GM18951 (cell line): ENCODE measurements at regions not wholly inside any gene's neighbourhood (a gene's known extent, or its start where the extent isn't known, plus 50 kb on each side); places are given as distances from the start of the nearest gene placed in this dataset.

Experiments used
- POLR2A ChIP-seq: IDR thresholded peaks from 4 replicates; pipeline ENCODE4 v1.6.1; 2011; ENCODE audit warnings: mild to moderate bottlenecking; ENCODE audit not compliant: insufficient read length, insufficient read depth; ENCODE audit errors: extremely low read depth
- in situ Hi-C: fragments of 300-500 bp; cut with MboI; formaldehyde crosslinking; loops from one replicate; pipeline ENCODE4 v1.12.0; 2022; ENCODE audit warnings: low sequenced_read_pairs, mixed read lengths, inconsistent platforms; ENCODE audit not compliant: unreplicated experiment

DNA sequence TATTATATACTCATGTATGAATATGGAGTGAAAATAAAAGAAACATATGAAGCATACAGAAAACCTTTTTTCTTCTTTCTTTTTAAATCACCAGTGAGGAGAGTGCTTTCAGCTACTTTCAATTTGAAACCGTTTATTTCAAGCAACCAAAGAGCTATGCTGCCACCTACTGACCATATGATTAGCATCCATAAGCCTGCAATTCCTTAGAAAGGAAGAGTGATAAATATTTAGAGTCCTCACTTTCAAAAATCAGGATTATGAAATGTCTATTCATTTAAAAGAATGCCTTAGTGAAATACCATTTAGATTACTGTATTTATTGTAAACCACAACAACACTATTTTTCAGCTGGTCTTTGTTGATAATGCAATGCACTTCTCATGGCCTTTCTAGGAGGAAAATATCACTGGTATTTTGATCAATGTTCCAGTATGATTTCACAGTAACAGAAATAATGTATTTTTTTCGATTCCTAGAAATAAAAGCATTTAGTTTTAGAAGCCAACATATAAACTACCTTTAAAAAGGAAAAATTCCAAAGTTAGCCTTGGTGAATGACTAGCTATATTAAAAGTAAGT, 667.6 kb downstream of the PCDH18 start:
- in situ Hi-C loops = no loop called here
- TF ChIP-seq POLR2A = no peak

DNA sequence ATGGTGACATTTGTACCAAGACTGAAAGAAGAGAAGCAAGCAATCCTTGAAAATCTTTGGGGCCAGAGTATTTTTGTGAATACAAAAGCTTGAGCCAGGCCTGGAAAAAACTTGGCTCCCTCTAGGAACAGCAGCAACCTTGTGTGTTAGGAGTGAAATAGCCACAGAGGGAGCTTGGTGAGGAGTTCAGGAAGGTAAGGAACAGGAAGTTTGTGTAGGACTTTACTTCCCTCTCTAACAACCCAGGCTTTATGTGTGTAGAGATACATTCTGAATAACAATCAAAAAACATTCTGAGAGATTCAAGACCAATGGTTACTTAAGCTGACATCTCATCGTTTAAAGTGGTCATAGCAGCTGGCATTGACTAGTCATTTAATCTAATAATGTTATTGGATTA, 668.5 kb downstream of the PCDH18 start:
- in situ Hi-C loops = no loop called here
- no peak for TF ChIP-seq POLR2A

DNA sequence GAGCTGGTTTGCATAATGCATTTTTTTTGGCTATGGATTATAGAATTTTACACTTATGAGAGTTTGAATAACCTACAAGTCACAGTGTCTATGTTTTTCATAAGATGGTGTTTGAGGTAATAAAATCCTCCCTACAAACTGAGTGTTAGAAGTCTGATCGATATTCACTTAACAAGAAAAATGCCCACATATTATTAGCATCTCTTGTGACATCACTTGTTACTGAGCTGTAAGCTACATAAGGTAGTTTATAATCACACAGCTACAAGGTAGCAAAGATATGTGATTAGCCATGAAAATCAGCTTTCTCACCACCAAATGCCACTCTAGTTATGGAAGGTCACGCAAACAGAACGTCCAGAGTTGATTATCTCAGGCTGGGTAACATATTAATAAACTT, 669.6 kb downstream of the PCDH18 start:
- TF ChIP-seq POLR2A = no peak
- in situ Hi-C loops = no loop called here

DNA sequence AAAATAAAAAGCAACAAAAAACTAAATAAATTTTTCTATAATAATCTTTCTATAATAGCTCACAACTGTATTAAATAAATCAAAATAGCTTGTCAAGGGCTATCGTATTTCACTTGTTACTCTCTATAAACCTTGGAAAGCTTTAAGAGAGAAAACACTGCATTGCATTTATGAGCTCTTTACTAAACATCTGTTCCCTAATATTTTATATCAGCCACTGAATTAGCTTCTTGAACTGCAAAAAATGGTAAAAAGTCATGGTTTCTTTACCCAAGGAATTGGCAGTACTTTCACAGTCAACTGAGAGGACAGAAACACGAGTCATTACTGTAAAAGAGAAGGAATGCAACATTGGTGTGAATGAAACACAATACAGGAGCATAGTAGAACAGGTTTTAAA, 671.2 kb downstream of the PCDH18 start:
- in situ Hi-C loops = no loop called here
- no peak for TF ChIP-seq POLR2A

DNA sequence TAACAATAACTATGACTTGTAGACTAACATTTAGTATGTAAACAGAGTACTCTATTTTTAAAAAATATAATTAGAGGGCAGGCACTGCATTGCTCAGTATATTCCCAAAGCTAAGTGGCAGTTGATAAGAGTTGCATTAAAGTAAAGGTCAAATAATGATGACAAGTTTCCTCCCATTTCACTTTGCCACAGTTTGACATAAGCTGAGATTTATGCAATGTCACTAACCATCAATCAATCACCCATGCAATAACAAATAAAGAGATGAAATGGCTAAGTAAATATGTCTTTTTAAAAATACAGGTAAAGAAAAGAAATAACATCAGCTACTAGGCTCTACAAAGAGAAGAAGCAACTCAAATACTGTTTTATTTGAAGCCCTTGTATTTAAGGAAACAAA, 673.4 kb downstream of the PCDH18 start:
- in situ Hi-C loops = no loop called here
- TF ChIP-seq POLR2A = no peak

DNA sequence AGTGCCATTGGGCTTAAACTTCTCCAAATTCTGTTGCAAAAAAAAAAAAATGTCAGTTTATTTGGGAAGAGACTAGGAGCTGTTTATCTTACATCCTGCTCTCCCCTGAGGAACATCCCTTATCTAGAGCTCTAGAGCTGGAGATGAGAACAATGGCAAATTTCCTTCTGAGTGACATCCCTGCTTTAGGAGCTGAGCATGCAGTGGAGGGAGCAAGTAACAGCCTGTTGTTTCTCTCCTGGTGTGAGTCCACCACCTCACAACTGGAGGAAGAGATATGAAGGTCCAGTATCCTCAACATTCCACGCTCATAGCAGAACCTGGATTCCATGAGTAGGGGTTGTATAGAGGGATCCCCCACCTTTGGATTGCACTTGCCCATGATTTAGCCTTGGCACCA, 676.4 kb downstream of the PCDH18 start:
- in situ Hi-C loops = no loop called here
- no peak for TF ChIP-seq POLR2A

DNA sequence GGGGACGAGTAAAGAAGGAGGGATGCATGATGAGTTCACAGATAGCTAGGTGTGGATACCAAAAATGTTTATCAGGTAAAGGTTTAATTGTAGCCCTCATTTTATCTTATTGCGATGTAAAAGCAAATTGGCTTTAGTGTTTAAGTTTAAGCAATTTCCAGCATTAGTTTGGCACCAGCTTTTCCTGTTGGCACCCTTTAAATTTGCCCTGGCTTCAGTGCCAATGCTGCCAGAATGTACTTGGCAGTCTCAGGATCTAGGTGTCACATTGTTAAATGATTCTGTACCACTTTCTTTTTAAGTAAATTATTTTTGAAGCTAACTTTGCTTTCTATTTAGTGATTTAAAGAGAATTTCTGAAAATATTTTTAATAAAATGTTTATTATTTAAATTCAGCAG, 681.8 kb downstream of the PCDH18 start:
- TF ChIP-seq POLR2A = no peak
- in situ Hi-C loops = no loop called here

DNA sequence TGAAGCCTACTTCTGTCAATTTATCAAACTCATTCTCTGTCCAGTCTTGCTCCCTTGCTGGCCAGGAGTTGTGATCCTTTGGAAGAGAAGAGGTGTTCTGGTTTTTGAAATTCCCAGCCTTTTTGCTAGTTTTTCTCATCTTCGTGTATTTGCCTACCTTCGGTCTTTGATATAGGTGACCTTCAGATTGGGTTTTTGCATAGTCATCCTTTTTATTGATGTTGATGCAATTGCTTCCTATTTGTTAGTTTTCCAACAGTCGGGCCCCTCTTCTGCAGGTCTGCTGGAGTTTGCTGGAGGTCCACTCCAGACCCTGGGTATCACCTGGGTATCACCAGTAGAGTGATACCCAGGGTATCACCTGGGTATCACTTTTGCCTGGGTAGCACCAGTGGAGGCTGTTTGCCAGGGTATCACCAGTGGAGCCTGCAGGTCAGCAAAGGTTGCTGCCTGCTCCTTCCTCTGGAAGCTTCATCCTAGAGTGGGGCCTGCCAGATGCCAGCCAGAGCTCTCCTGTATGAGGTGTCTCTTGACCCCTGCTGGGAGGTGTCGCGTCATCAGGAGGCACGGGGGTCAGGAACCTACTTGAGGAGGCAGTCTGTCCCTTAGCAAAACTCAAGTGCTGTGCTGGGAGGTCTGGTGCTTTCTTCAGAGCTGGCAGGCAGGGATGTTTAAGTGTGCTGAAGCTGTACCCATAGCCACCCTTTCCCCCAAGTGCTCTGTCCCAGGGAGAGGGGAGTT, 684.2 kb downstream of the PCDH18 start:
- in situ Hi-C loops = no loop called here
- TF ChIP-seq POLR2A = no peak

DNA sequence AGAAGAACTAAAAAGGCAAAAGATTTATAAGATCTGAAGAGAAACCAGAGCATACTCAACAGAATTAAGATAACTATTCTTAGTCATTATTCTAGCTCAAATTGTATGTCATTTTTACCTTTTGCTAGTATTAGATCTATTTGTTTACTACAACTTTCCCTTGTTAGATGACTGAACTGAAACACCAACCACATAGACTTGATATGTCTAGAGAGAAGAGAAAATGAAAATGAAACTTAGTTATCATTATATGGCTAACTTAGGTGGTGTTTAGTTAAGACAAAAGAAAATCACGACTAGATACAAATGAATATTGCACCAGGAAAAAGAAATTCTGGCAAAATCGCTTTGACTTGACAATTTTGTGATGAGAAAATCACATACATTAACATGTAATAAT, 690.8 kb downstream of the PCDH18 start:
- in situ Hi-C loops = no loop called here
- TF ChIP-seq POLR2A = no peak

DNA sequence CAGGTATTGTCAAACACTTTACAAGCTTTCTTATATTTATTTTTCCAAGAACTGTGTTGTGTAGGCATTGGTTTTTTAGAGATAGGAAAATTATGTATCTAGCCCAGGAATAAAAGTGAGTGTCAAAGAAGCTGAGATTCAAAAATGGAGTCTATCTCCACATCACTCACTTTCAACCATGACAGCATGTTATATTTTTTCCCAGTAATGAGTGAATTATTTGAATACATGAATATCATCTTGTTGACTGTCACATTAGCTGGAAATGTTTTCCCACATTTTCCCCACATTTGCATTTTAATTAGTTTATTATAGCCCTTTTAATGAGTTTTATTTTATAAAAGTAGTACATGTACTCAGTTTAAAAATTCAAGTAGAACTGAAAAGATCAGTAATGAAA, 693.7 kb downstream of the PCDH18 start:
- no peak for TF ChIP-seq POLR2A
- in situ Hi-C loops = no loop called here

DNA sequence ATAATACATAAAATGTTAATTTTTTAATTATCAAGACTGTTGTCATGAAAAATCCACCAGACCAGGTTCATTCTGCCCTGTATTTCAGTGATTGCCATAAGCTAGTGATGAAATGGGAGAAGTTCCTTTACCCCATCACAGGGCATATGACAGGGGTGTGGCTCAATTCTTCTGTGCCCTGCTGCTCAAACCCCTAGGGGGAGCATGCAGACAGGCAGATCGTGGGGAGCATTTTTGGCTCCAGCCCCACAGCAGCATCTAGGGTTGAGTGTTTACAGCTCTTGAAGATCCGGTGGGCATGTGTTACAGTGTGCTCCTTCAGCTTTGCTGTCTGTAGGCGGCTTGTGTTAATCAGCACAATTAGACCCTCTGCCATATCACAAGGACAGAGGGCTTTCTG, 700.7 kb downstream of the PCDH18 start:
- in situ Hi-C loops = no loop called here
- no peak for TF ChIP-seq POLR2A

DNA sequence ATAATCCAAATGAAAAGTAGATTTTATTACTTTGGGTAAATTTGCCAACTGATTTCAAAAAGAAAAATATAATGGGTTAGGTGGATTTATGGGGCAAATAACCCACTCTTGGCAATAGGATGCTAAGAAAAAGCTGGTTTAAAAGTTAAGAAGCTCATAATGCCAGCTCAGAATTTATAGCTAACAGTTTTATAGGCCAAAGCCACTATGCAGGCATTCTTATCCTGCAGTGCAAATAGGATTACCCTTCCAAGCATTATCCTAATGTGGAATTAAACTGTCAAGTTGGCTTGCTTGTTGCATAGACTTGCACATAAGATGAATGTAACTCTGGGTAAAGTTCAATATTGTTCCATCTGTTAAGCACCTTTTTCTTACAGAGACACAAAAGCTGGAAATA, 703.0 kb downstream of the PCDH18 start:
- TF ChIP-seq POLR2A = no peak
- in situ Hi-C loops = no loop called here

DNA sequence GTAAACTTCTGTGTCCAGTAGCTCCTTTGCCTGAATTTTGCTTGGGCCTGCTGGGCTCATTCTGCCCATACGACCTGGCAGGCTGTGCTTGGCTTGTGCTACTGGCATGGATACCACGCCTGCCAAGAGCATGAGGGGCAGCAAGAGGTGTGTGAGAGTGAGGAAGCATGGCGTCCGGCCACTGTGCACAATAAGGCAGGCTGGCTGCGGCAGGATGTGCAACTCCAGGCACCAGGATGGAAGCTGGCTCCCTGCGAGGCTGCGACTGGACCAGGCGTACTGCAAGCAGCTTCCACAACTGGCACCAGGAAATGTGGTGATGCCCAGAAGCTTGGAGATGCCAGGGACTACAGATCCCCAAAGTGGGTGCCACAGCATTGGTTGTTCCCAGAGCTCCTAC, 709.3 kb downstream of the PCDH18 start:
- TF ChIP-seq POLR2A = no peak
- in situ Hi-C loops = no loop called here

DNA sequence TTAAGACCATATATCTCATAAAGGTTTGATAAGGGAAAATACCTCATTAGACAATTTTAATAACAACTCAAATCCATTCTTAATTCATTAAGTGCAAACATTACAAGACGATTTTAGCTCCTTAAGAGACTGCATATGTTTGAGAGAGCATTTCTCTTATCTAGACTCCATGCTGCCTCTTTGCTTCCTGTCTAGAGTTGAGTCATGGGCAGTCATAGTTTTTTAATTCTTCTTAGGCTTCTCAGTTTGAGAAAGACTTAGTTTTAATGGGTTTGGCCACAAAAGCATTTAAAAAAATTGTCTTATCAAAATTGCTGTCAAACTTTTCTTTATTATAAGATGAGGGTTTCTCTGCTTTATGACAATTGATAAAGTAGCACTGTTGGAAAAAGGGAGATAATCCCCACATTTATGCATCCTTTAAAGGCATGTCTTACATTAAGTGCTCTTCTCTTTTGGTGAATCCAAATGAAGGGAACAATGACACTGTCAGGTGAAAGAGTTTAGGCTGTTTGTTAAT, 713.4 kb downstream of the PCDH18 start:
- no peak for TF ChIP-seq POLR2A
- in situ Hi-C loops = no loop called here
